ENCODE measurements at regions not wholly inside any gene's neighbourhood (a gene's known extent, or its start where the extent isn't known, plus 50 kb on each side); places are given as distances from the start of the nearest gene placed in this dataset.

DNA sequence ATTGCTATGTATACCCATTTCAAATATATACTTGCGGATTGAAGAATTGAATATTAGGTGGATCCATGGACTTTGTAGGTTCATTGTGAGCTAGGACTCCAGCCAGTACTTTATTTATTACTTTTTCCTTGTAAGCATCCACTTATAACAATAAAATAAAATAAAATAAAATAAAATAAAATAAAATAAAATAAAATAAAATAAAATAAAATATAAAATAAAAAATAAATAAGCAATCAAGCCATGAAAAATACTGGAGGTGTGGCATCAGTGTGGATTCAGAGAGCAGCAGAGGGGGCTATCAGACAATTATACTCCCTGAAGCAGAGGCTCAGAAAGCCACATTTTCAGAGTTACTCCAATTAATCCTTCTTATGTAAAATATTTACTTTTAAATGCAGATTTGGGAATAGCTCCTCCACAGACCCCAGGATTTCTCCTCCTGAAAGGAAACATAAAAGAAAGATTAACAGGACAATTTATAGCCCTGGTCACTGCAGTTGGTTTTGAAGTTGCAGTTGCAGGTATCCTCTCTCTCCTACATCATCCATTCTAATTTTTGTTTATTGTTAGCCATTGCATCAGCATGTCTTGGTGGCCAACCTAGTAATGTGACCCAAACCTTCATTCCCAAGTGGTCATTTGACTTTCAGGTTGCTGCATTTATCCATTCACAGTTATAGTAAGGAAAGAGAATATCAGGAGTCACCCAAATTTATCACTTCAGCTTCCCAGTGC lies 2025.2 kb upstream of the IGFBP7 start:
- no peaks in the 10 kb centered on the region for H3K4me1 ChIP-seq (ENCODE audit: insufficient read depth)
- TF ChIP-seq EZH2 (IDR thresholded peaks at IDR 0.05; ENCODE audit: insufficient read depth, poor library complexity, severe bottlenecking) (no peak), EZH2phosphoT487 (IDR thresholded peaks at IDR 0.05; ENCODE audit: insufficient read depth, low read depth) (no peak)
- no peaks in the 10 kb centered on the region for H3K36me3 ChIP-seq (ENCODE audit: low read depth)
- no peaks in the 10 kb centered on the region for H3K9me3 ChIP-seq (ENCODE audit: low read depth)
- H3K27me3 ChIP-seq (replicated peaks; ENCODE audit: insufficient read depth): no peaks in the 10 kb centered on the region
- no peak for DNase-seq
- H3K9ac ChIP-seq: no peak overlapping the region
- no peak overlapping the region for H3K4me3 ChIP-seq
- no peaks in the 10 kb centered on the region for H3K79me2 ChIP-seq (ENCODE audit: insufficient read depth)
- no peaks in the 10 kb centered on the region for H4K20me1 ChIP-seq (ENCODE audit: insufficient read depth)
- no peaks in the 10 kb centered on the region for H3K9me2 ChIP-seq (ENCODE audit: insufficient read depth)
- H3K4me2 ChIP-seq (ENCODE audit: unreplicated experiment): no peak overlapping the region
- in situ Hi-C loops (cut with MboI): no loop called here
- 63 to 78% methylated on average over 1 of the region's 1 CpG for WGBS, 2 experiments (ENCODE audit: low coverage in 1 of 2, low lambda C conversion rate in 2 of 2, missing lambda C conversion rate in 2 of 2)
- no peak overlapping the region for H2AFZ ChIP-seq
- no peaks in the 10 kb centered on the region for H3F3A ChIP-seq (ENCODE audit: insufficient read depth)
- H3K27ac ChIP-seq: no peak overlapping the region

DNA sequence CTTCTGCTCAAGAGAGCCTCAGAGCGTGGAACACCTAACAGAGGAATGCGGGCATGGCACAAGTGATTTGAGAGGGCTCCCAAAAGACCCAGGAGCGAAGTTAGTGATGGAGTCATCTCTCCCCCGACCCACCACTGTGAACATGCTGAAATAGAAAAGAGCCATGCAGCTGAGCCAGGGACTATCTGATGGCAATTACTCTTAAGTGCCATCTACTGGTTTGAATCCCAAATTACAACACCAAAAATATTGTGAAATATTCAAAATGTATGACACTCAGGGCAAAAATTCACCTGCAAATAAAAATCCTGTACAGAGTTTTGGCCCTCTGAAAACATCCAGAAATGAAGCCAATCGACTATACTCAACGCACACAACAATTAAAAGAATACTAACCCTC lies 2038.9 kb upstream of the ADGRL3 start:
- no peaks in the 10 kb centered on the region for H3K36me3 ChIP-seq (ENCODE audit: low read depth)
- TF ChIP-seq EZH2phosphoT487 (IDR thresholded peaks at IDR 0.05; ENCODE audit: insufficient read depth, low read depth) (no peak), EZH2 (IDR thresholded peaks at IDR 0.05; ENCODE audit: insufficient read depth, poor library complexity, severe bottlenecking) (no peak)
- no peaks in the 10 kb centered on the region for H3F3A ChIP-seq (ENCODE audit: insufficient read depth)
- no peak overlapping the region for H3K4me2 ChIP-seq (ENCODE audit: unreplicated experiment)
- H3K9me3 ChIP-seq (ENCODE audit: low read depth): no peaks in the 10 kb centered on the region
- no peak for DNase-seq
- 11 to 17% methylated on average over 6 of the region's 6 CpGs for WGBS, 2 experiments (ENCODE audit: low coverage in 1 of 2, low lambda C conversion rate in 2 of 2, missing lambda C conversion rate in 2 of 2)
- H3K27me3 ChIP-seq (replicated peaks; ENCODE audit: insufficient read depth): no peaks in the 10 kb centered on the region
- H3K4me3 ChIP-seq: no peak overlapping the region
- in situ Hi-C loops (cut with MboI): no loop called here
- no peaks in the 10 kb centered on the region for H3K4me1 ChIP-seq (ENCODE audit: insufficient read depth)
- H2AFZ ChIP-seq: no peak overlapping the region
- no peaks in the 10 kb centered on the region for H3K9me2 ChIP-seq (ENCODE audit: insufficient read depth)
- no peaks in the 10 kb centered on the region for H3K79me2 ChIP-seq (ENCODE audit: insufficient read depth)
- H3K9ac ChIP-seq: no peak overlapping the region
- no peak overlapping the region for H3K27ac ChIP-seq
- no peaks in the 10 kb centered on the region for H4K20me1 ChIP-seq (ENCODE audit: insufficient read depth)

DNA sequence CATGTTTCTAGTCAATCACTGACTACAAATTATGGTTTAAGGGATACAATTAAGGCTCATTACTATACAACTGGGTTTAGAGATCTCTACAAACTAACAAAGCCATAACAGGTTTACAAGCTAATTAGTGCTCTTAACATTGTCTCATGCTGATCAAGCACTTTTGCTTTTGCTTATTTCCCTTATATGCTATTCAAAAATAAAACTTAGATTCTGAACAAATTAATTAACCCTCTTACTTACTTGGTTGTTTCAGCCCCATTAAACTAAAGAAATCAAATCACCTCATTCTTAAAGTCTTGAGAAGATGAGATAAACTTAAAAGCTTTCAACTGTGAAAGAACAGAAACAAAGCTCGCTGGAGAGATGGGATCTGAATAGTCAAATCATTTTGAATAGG lies 2024.5 kb upstream of the ADGRL3 start:
- H3K9me2 ChIP-seq (ENCODE audit: insufficient read depth): no peaks in the 10 kb centered on the region
- 8 to 9% methylated on average over 1 of the region's 1 CpG for WGBS, 2 experiments (ENCODE audit: low coverage in 1 of 2, low lambda C conversion rate in 2 of 2, missing lambda C conversion rate in 2 of 2)
- H3K4me1 ChIP-seq (ENCODE audit: insufficient read depth): no peaks in the 10 kb centered on the region
- no peak for TF ChIP-seq EZH2phosphoT487 (IDR thresholded peaks at IDR 0.05; ENCODE audit: insufficient read depth, low read depth)
- TF ChIP-seq EZH2 (IDR thresholded peaks at IDR 0.05; ENCODE audit: insufficient read depth, poor library complexity, severe bottlenecking): no peak
- no peaks in the 10 kb centered on the region for H3K27me3 ChIP-seq (replicated peaks; ENCODE audit: insufficient read depth)
- H3K9ac ChIP-seq: no peak overlapping the region
- no peak overlapping the region for H3K27ac ChIP-seq
- in situ Hi-C loops (cut with MboI): no loop called here
- H3K79me2 ChIP-seq (ENCODE audit: insufficient read depth): no peaks in the 10 kb centered on the region
- no peaks in the 10 kb centered on the region for H4K20me1 ChIP-seq (ENCODE audit: insufficient read depth)
- H3K9me3 ChIP-seq (ENCODE audit: low read depth): no peaks in the 10 kb centered on the region
- H2AFZ ChIP-seq: no peak overlapping the region
- H3F3A ChIP-seq (ENCODE audit: insufficient read depth): no peaks in the 10 kb centered on the region
- no peak for DNase-seq
- H3K4me3 ChIP-seq: no peak overlapping the region
- no peak overlapping the region for H3K4me2 ChIP-seq (ENCODE audit: unreplicated experiment)
- H3K36me3 ChIP-seq (ENCODE audit: low read depth): no peaks in the 10 kb centered on the region

DNA sequence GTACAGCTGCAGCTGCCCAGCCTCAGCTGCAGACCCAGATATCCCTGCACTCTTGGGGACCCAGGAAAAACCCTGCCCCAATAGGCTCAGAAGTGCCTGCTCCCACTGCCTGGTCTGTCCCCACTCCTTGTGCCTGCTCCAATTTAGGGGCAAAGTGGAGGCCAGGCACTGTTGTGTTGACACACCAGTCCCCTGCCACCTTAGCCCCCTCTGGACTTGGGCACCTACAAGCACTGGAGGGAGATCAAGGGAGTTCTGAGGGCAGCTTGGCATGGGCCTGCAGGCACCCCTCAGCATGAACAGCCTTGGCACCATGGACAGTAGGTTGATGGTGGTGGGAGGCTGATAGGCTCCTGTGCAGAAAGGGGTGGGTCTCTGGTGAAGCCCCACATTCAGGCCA lies 2020.8 kb upstream of the ADGRL3 start:
- TF ChIP-seq EZH2 (IDR thresholded peaks at IDR 0.05; ENCODE audit: insufficient read depth, poor library complexity, severe bottlenecking) (no peak), EZH2phosphoT487 (IDR thresholded peaks at IDR 0.05; ENCODE audit: insufficient read depth, low read depth) (no peak)
- Histone ChIP-seq H3K27me3 (replicated peaks; ENCODE audit: insufficient read depth) (no peaks in the 10 kb centered on the region), H3K4me2 (ENCODE audit: unreplicated experiment) (no peak overlapping the region), H3K4me1 (ENCODE audit: insufficient read depth) (no peaks in the 10 kb centered on the region), H3K9me2 (ENCODE audit: insufficient read depth) (no peaks in the 10 kb centered on the region), H3K36me3 (ENCODE audit: low read depth) (no peaks in the 10 kb centered on the region), H3K4me3 (no peak overlapping the region), H3K27ac (no peak overlapping the region), H2AFZ (no peak overlapping the region), H3K9ac (no peak overlapping the region), H3K9me3 (ENCODE audit: low read depth) (no peaks in the 10 kb centered on the region), H4K20me1 (ENCODE audit: insufficient read depth) (no peaks in the 10 kb centered on the region), H3F3A (ENCODE audit: insufficient read depth) (no peaks in the 10 kb centered on the region), H3K79me2 (ENCODE audit: insufficient read depth) (no peaks in the 10 kb centered on the region)
- DNase-seq: no peak
- in situ Hi-C loops (cut with MboI): no loop called here

DNA sequence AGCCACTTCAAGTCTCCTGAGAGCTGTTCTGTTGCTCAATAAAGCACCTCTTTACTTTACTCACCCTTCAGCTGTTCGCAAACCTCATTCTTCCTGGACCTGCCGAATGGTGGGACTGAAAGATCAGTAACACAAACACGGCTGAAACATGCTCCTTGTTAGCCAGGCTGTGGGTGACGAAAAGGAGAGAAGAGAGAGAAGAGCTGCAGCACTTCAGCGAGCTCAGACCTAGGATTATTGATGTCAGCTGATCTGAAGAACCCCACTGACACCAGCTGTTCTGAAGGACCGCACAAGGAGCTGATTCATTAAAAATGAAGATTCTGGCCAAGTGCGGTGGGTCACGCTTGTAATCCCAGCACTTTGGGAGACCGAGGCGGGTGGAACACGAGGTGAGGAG lies 2020.0 kb upstream of the ADGRL3 start:
- Histone ChIP-seq H3K79me2 (ENCODE audit: insufficient read depth) (no peaks in the 10 kb centered on the region), H3F3A (ENCODE audit: insufficient read depth) (no peaks in the 10 kb centered on the region), H3K4me1 (ENCODE audit: insufficient read depth) (no peaks in the 10 kb centered on the region), H3K4me2 (ENCODE audit: unreplicated experiment) (no peak overlapping the region), H3K9me3 (ENCODE audit: low read depth) (no peaks in the 10 kb centered on the region), H3K9ac (no peak overlapping the region), H3K9me2 (ENCODE audit: insufficient read depth) (no peaks in the 10 kb centered on the region), H3K27me3 (replicated peaks; ENCODE audit: insufficient read depth) (no peaks in the 10 kb centered on the region), H4K20me1 (ENCODE audit: insufficient read depth) (no peaks in the 10 kb centered on the region), H3K36me3 (ENCODE audit: low read depth) (no peaks in the 10 kb centered on the region), H2AFZ (no peak overlapping the region), H3K27ac (no peak overlapping the region), H3K4me3 (no peak overlapping the region)
- WGBS, 2 experiments (ENCODE audit: low coverage in 1 of 2, low lambda C conversion rate in 2 of 2, missing lambda C conversion rate in 2 of 2): 26 to 28% methylated on average over 11 of the region's 11 CpGs
- in situ Hi-C loops (cut with MboI): no loop called here
- no peak for TF ChIP-seq EZH2 (IDR thresholded peaks at IDR 0.05; ENCODE audit: insufficient read depth, poor library complexity, severe bottlenecking)
- TF ChIP-seq EZH2phosphoT487 (IDR thresholded peaks at IDR 0.05; ENCODE audit: insufficient read depth, low read depth): no peak
- DNase-seq: no peak

Data from GM23248 (cell line).